Trophoblast cell (in vitro differentiated cells and primary cell): ENCODE measurements at regions not wholly inside any gene's neighbourhood (a gene's known extent, or its start where the extent isn't known, plus 50 kb on each side); places are given as distances from the start of the nearest gene placed in this dataset.

Experiments
- DNase-seq, 2 donors: peaks; one replicate each; pipeline ENCODE4 v3.0.0-alpha.2; 2016
- H2AFZ ChIP-seq: 2 replicates; pipeline ENCODE4 v1.6.1; 2013; ENCODE audit warnings: low read length, moderate library complexity, mild to moderate bottlenecking; ENCODE audit not compliant: insufficient read depth, poor library complexity
- H2AK5ac ChIP-seq: 2 replicates; pipeline ENCODE4 v1.6.1; 2013; ENCODE audit warnings: mild to moderate bottlenecking, low read length
- H2BK120ac ChIP-seq: 2 replicates; pipeline ENCODE4 v1.6.1; 2013; ENCODE audit warnings: low read length, mild to moderate bottlenecking, moderate library complexity; ENCODE audit not compliant: insufficient read depth, poor library complexity
- H2BK12ac ChIP-seq: 2 replicates; pipeline ENCODE4 v1.6.1; 2013; ENCODE audit warnings: mild to moderate bottlenecking, low read length, moderate library complexity
- H2BK5ac ChIP-seq: 2 replicates; pipeline ENCODE4 v1.6.1; 2013; ENCODE audit warnings: low read length, low read depth, moderate library complexity, mild to moderate bottlenecking; ENCODE audit not compliant: poor library complexity
- H3K14ac ChIP-seq: 2 replicates; pipeline ENCODE4 v1.6.1; 2013; ENCODE audit warnings: mild to moderate bottlenecking, low read length
- H3K18ac ChIP-seq: 2 replicates; pipeline ENCODE4 v1.6.1; 2013; ENCODE audit warnings: mild to moderate bottlenecking, low read length
- H3K23ac ChIP-seq: 2 replicates; pipeline ENCODE4 v1.6.1; 2013; ENCODE audit warnings: low read length
- H3K27ac ChIP-seq: 2 replicates; pipeline ENCODE4 v1.5.1; 2013; ENCODE audit warnings: low read depth, mild to moderate bottlenecking, inconsistent platforms, low read length, moderate library complexity
- H3K27me3 ChIP-seq: 2 replicates; pipeline ENCODE4 v1.6.1; 2013; ENCODE audit warnings: inconsistent platforms, mild to moderate bottlenecking, low read length, moderate library complexity; ENCODE audit not compliant: insufficient read depth
- H3K36me3 ChIP-seq, 2 experiments: 1 replicate in 1 of 2; 2 replicates in 1 of 2; pipeline ENCODE4 v1.6.1; 2013; ENCODE audit warnings: low read length in 2 of 2, mild to moderate bottlenecking in 2 of 2, moderate library complexity in 1 of 2; ENCODE audit not compliant: insufficient read depth in 2 of 2, control insufficient read depth in 1 of 2
- H3K4ac ChIP-seq: 2 replicates; pipeline ENCODE4 v1.6.1; 2013; ENCODE audit warnings: low read depth, mild to moderate bottlenecking, low read length, moderate library complexity
- H3K4me1 ChIP-seq, 2 experiments: 1 replicate in 1 of 2; 2 replicates in 1 of 2; pipeline ENCODE4 v1.6.1; 2013; ENCODE audit warnings: low read length in 2 of 2, mild to moderate bottlenecking in 2 of 2, moderate library complexity in 1 of 2; ENCODE audit not compliant: insufficient read depth in 2 of 2, control insufficient read depth in 1 of 2
- H3K4me2 ChIP-seq: 2 replicates; pipeline ENCODE4 v1.6.1; 2013; ENCODE audit warnings: inconsistent platforms, mild to moderate bottlenecking, low read length, moderate library complexity
- H3K4me3 ChIP-seq: 2 replicates; pipeline ENCODE4 v1.5.1; 2013; ENCODE audit warnings: mild to moderate bottlenecking, low read depth, low read length, inconsistent platforms
- H3K79me1 ChIP-seq: one replicate; pipeline ENCODE4 v1.6.1; 2013; ENCODE audit warnings: low read length
- H3K79me2 ChIP-seq: 2 replicates; pipeline ENCODE4 v1.6.1; 2013; ENCODE audit warnings: low read length, mild to moderate bottlenecking; ENCODE audit not compliant: control insufficient read depth, insufficient read depth, poor library complexity
- H3K9ac ChIP-seq: 2 replicates; pipeline ENCODE4 v1.6.1; 2013; ENCODE audit warnings: mild to moderate bottlenecking, low read length
- H3K9me3 ChIP-seq: 2 replicates; pipeline ENCODE4 v1.6.1; 2013; ENCODE audit warnings: low read depth, mild to moderate bottlenecking, control low read depth, inconsistent platforms, low read length; ENCODE audit not compliant: insufficient read depth
- H4K12ac ChIP-seq: 2 replicates; pipeline ENCODE4 v1.6.1; 2013; ENCODE audit warnings: low read depth, mild to moderate bottlenecking, low read length, moderate library complexity
- H4K8ac ChIP-seq: 2 replicates; pipeline ENCODE4 v1.6.1; 2013; ENCODE audit warnings: low read depth, mild to moderate bottlenecking, low read length, moderate library complexity
- H4K91ac ChIP-seq: one replicate; pipeline ENCODE4 v1.6.1; 2013; ENCODE audit warnings: low read depth, mild to moderate bottlenecking, low read length, moderate library complexity
- WGBS: extraction: QIAGEN DNeasy Blood & Tissue Kit; methylation state at CpG from one replicate; pipeline ENCODE4 v1.1.7; 2013; ENCODE audit warnings: missing lambda C conversion rate; ENCODE audit not compliant: insufficient read length, insufficient coverage; ENCODE audit errors: extremely low coverage; 5-methylcytosine and 5-hydroxymethylcytosine counted together

DNA sequence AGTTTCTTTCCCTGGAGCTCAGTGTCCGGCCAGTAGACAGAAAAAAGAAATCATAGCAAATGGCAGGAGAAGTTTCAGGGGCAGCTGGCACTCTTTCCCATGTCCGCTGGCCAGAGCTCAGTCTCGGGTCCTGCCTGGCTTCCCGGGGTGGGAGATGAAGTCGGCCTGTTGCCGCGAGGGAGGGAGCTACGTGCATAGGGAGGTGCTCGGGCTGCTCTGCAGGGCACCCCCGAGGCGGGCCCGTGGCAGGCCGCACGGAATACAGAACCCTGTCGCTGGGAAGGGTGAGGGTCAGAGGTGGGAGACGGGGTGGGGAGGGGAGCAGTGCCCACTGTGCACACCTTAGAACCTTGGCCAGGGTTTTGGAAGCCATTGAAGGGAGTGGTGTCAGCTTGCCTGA, 78.3 kb upstream of the FOXF1 start:
- H3K9ac ChIP-seq: no peak overlapping the region
- no peak overlapping the region for H3K14ac ChIP-seq
- no peaks in the 10 kb centered on the region for H3K36me3 ChIP-seq
- H3K4me3 ChIP-seq: no peak overlapping the region
- no peak overlapping the region for H2BK120ac ChIP-seq
- H3K27ac ChIP-seq: no peak overlapping the region
- peaks cover 0 to 5% of the 10 kb centered on the region in 2 experiments for H3K4me1 ChIP-seq
- no peak overlapping the region for H2BK5ac ChIP-seq
- WGBS: no CpG with 5 or more reads among the region's 16 CpGs
- H3K18ac ChIP-seq: no peak overlapping the region
- H2AFZ ChIP-seq: no peak overlapping the region
- H3K23ac ChIP-seq: no peak overlapping the region
- H3K9me3 ChIP-seq: peaks cover 4% of the 10 kb centered on the region
- no peaks in the 10 kb centered on the region for H3K79me2 ChIP-seq
- H2AK5ac ChIP-seq: no peak overlapping the region
- H3K4ac ChIP-seq: no peak overlapping the region
- H4K12ac ChIP-seq: no peak overlapping the region
- no peak overlapping the region for H4K8ac ChIP-seq
- no peak overlapping the region for H2BK12ac ChIP-seq
- H3K4me2 ChIP-seq: no peak overlapping the region
- H3K27me3 ChIP-seq: no peaks in the 10 kb centered on the region
- no peak overlapping the region for H4K91ac ChIP-seq
- no peak for DNase-seq
- no peaks in the 10 kb centered on the region for H3K79me1 ChIP-seq

DNA sequence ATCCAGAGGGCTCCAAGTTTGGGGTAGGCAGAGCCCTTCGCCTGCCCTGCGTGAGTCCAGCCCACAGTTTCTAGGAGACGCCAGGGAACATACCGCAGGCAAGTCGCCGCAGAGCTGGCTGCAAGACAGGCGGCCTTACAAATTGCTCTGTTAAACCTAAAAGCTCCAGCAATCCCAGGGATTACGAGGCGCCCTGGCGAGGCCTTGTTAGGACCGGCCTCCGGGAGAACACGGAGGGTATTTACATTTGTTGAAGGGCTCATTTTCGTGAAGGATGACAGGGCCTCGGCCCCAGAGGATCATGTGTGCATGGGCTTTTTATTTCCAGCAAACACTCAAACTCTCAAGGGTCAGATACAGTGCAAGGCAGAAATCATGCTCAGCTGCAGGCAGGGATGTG, 77.6 kb upstream of the FOXF1 start:
- no peak for DNase-seq
- H2AK5ac ChIP-seq: no peak overlapping the region
- no peak overlapping the region for H3K4me3 ChIP-seq
- no peak overlapping the region for H2BK12ac ChIP-seq
- H3K9ac ChIP-seq: no peak overlapping the region
- H3K36me3 ChIP-seq: no peaks in the 10 kb centered on the region
- no peak overlapping the region for H3K27ac ChIP-seq
- H3K4me2 ChIP-seq: no peak overlapping the region
- H4K91ac ChIP-seq: no peak overlapping the region
- no peaks in the 10 kb centered on the region for H3K27me3 ChIP-seq
- H3K4ac ChIP-seq: no peak overlapping the region
- no peak overlapping the region for H4K8ac ChIP-seq
- H3K23ac ChIP-seq: no peak overlapping the region
- no peaks in the 10 kb centered on the region for H3K79me1 ChIP-seq
- H3K4me1 ChIP-seq: peaks cover 0 to 5% of the 10 kb centered on the region in 2 experiments
- H3K14ac ChIP-seq: no peak overlapping the region
- H3K9me3 ChIP-seq: peaks cover 4% of the 10 kb centered on the region
- no peak overlapping the region for H2BK120ac ChIP-seq
- H2AFZ ChIP-seq: no peak overlapping the region
- no peak overlapping the region for H3K18ac ChIP-seq
- H2BK5ac ChIP-seq: no peak overlapping the region
- H4K12ac ChIP-seq: no peak overlapping the region
- WGBS: no CpG with 5 or more reads among the region's 15 CpGs
- H3K79me2 ChIP-seq: no peaks in the 10 kb centered on the region

DNA sequence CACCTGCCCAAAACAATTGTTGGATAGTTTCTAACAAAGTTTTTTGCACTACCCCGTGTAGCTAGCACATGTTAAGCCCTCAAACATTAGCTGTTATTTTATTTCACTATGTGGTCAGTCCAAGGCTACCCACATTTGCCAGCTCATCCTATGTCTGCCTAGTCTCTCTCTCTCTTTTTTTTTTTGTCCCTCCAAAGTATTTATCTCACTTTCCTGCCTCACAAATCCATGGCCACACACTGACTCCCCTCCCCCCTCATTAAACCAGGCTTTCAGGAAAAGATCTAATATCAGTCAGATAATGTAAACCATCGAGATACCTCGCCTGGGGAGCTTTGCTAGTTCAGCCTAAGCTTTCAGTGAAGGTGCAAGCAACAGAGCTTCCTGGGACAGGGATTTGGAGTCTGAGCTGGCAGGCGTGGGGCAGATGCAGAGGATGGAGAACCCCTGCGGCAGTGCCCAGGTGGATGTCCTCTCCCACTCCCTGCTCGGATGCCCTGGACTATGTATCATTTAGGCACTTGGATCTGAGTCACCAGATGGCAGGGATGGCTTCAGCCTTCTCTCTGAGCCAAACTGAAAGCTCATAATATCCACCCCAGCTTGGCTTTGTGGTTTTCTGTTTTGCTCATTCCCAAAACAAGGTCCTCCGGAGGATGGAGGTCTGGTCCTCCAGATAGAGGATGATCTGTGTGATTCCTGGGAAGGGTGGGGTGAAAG, 73.7 kb upstream of the FOXF1 start:
- H4K8ac ChIP-seq: no peak overlapping the region
- WGBS: no CpG with 5 or more reads among the region's 7 CpGs

DNA sequence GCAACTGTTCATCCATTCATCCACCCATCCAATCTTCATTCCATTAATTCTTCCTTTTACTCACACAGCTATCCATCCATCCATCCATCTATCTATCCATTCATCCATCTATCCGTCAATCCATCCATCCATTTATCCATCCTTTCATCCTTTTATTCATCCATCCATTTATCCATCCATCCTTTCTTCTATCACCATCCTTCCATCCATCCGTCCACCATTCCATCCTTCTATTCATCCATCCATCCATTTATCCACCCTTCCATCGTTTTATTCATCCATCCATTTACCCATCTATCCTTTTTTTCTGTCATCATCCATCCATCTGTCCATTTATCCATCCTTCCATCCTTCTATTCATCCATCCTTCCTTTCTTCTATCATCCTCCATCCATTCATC, 73.0 kb upstream of the FOXF1 start:
- H3K4me3 ChIP-seq: no peak overlapping the region
- H2BK12ac ChIP-seq: no peak overlapping the region
- H2BK120ac ChIP-seq: no peak overlapping the region
- H2BK5ac ChIP-seq: no peak overlapping the region
- DNase-seq: no peak
- H3K79me1 ChIP-seq: no peaks in the 10 kb centered on the region
- H3K27me3 ChIP-seq: no peaks in the 10 kb centered on the region
- H2AFZ ChIP-seq: no peak overlapping the region
- H3K4me1 ChIP-seq: no peaks in the 10 kb centered on the region
- H4K12ac ChIP-seq: no peak overlapping the region
- no peak overlapping the region for H3K27ac ChIP-seq
- H4K8ac ChIP-seq: no peak overlapping the region
- H3K14ac ChIP-seq: no peak overlapping the region
- no peak overlapping the region for H3K23ac ChIP-seq
- no peak overlapping the region for H3K9ac ChIP-seq
- WGBS: over 99% methylated on average over 3 of the region's 3 CpGs
- no peaks in the 10 kb centered on the region for H3K9me3 ChIP-seq
- no peaks in the 10 kb centered on the region for H3K36me3 ChIP-seq
- no peak overlapping the region for H3K4ac ChIP-seq
- no peak overlapping the region for H3K18ac ChIP-seq
- H3K4me2 ChIP-seq: no peak overlapping the region
- H3K79me2 ChIP-seq: no peaks in the 10 kb centered on the region
- no peak overlapping the region for H4K91ac ChIP-seq
- H2AK5ac ChIP-seq: no peak overlapping the region

More for the DNA sequence above, 73.7 kb upstream of the FOXF1 start:
- Histone ChIP-seq H3K27ac (no peak overlapping the region), H2BK120ac (no peak overlapping the region), H3K14ac (no peak overlapping the region), H3K79me2 (no peaks in the 10 kb centered on the region), H4K91ac (no peak overlapping the region), H2AK5ac (no peak overlapping the region), H3K9me3 (no peaks in the 10 kb centered on the region), H2BK12ac (no peak overlapping the region), H3K27me3 (no peaks in the 10 kb centered on the region), H3K9ac (peak overlapping the region; percentile 9), H3K4me2 (no peak overlapping the region), H3K18ac (no peak overlapping the region), H2BK5ac (no peak overlapping the region), H3K79me1 (no peaks in the 10 kb centered on the region), H3K23ac (no peak overlapping the region), H3K4me3 (no peak overlapping the region), H3K36me3 (no peaks in the 10 kb centered on the region), H3K4me1 (no peaks in the 10 kb centered on the region), H2AFZ (no peak overlapping the region), H4K12ac (no peak overlapping the region), H3K4ac (no peak overlapping the region)
- DNase-seq: no peak
